Vagina (tissue), 2 donors: ENCODE measurements at regions not wholly inside any gene's neighbourhood (a gene's known extent, or its start where the extent isn't known, plus 50 kb on each side); places are given as distances from the start of the nearest gene placed in this dataset.

Source experiments
- CTCF ChIP-seq, 3 experiments: fragments of 450-650 bp in 2 of 3; fragments of 200-600 bp in 1 of 3; sonication (generic) in 1 of 3; IDR thresholded peaks; one replicate each; pipeline ENCODE4 v1.5.1; 2017 to 2019; ENCODE audit warnings: antibody characterized with exemption in 3 of 3, mild to moderate bottlenecking in 2 of 3, moderate library complexity in 2 of 3
- POLR2A ChIP-seq, 2 donors: fragments of 450-650 bp; IDR thresholded peaks; one replicate each; pipeline ENCODE4 v1.6.1; 2017; ENCODE audit warnings: antibody characterized with exemption in 2 of 2, mild to moderate bottlenecking in 2 of 2, moderate library complexity in 2 of 2

GRCh38 chr4:43992552-43992951 is 456.1 kb downstream of the KCTD8 start:
- no peak for TF ChIP-seq CTCF (IDR thresholded peaks at IDR 0.05)
- TF ChIP-seq POLR2A (IDR thresholded peaks at IDR 0.05) = no peak
